ENCODE measurements at regions not wholly inside any gene's neighbourhood (a gene's known extent, or its start where the extent isn't known, plus 50 kb on each side); places are given as distances from the start of the nearest gene placed in this dataset.

DNA sequence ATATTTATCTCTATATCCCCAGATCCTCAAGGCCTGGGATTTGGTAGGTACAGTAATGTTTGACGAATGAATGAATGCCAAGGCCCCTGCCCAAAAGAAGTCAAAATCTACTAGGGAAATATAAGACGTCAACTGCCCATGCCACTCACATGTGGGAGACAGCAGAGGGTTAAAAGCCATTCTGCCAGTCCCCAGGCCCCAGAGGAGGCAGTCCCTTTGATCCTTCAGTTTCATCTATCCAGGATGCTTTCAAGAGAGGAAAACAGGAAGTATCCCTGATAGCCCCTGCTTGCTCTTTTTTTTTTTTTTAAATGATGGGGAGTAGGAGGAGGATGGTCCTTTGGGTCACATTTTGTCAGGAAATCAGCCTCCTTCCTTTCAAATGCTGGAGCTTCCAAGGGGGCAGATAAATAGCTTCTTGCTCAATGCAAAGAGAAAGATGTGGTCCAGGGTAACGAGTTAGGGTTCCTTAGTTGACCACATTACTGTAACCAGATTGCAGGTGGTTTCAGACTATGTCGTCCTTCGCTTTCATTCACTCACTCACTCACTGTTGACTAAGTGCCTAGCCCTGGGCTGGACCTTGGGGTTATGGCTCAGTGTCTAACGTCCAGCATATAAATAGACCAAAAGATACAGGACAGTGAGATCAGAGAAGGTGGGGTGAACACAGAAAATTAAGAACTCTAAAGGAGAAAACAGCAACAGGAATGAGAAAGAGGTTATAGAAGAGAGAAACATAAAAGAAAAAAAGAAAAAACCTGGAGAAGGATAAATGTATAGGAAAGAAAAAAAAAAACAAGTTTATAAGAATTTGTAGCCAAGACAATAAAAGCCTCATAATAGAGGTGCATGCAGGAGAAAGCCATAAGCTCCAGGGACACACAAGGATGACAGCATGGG lies 64.6 kb upstream of the PIM1 start:
- DNase-seq (no peak), ATAC-seq (no peak)
- H3K4me1 ChIP-seq: peaks cover 27 to 32% of the 10 kb centered on the region in 2 donors
- peak overlapping the region; percentile 86 to 95 (median 90) for H3K27ac ChIP-seq
- intact Hi-C loops (cut with DNase I; ENCODE audit: low total_unique reads) (no loop called here), in situ Hi-C loops (cut with MboI; ENCODE audit: low sequenced_read_pairs in 4 of 4) (no loop called here)
- no peaks in the 10 kb centered on the region for H3K27me3 ChIP-seq
- H3K4me3 ChIP-seq: no peak overlapping the region
- no peaks in the 10 kb centered on the region for H3K36me3 ChIP-seq
- no peaks in the 10 kb centered on the region for H3K9me3 ChIP-seq
- TF ChIP-seq CTCF (IDR thresholded peaks at IDR 0.05 in 4 of 5, conservative IDR thresholded peaks at IDR 0.05 in 1 of 5) (no peak), POLR2A (IDR thresholded peaks at IDR 0.05) (no peak)

- in situ Hi-C loops (cut with MboI; ENCODE audit: low sequenced_read_pairs in 4 of 4) (no loop called here), intact Hi-C loops (cut with DNase I; ENCODE audit: low total_unique reads) (no loop called here)
- no peaks in the 10 kb centered on the region for H3K27me3 ChIP-seq
- no peak overlapping the region for H3K4me3 ChIP-seq
- H3K9me3 ChIP-seq: no peaks in the 10 kb centered on the region
- DNase-seq (no peak), ATAC-seq (no peak)
- H3K4me1 ChIP-seq: peaks cover 27 to 29% of the 10 kb centered on the region in 2 donors
- TF ChIP-seq POLR2A (IDR thresholded peaks at IDR 0.05) (no peak), CTCF (IDR thresholded peaks at IDR 0.05 in 4 of 5, conservative IDR thresholded peaks at IDR 0.05 in 1 of 5) (no peak)
- H3K27ac ChIP-seq: no peak overlapping the region
- no peaks in the 10 kb centered on the region for H3K36me3 ChIP-seq
Measured at GRCh38 chr6:37106051-37106363, 63.9 kb upstream of the PIM1 start.

DNA sequence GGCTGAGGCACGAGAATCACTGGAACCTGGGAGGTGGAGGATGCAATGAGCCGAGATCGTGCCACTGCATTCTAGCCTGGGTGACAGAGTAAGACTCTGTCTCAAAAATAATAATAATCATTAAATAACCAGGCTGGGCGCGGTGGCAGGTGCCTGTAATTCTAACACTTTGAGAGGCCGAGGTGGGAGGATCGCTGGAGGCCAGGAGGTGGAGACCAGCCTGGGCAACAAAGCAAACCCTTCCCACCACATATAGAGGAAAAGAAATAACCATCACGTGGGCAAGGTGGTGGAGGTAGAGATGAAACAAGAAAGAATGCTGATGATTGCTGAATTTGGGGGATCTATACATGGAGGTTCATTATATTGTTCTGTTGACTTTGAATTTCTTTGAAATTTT lies 63.4 kb upstream of the PIM1 start:
- Histone ChIP-seq H3K36me3 (no peaks in the 10 kb centered on the region), H3K27me3 (no peaks in the 10 kb centered on the region), H3K4me1 (peaks cover 24 to 28% of the 10 kb centered on the region in 2 donors), H3K4me3 (no peak overlapping the region), H3K27ac (no peak overlapping the region), H3K9me3 (no peaks in the 10 kb centered on the region)
- in situ Hi-C loops (cut with MboI; ENCODE audit: low sequenced_read_pairs in 4 of 4) (no loop called here), intact Hi-C loops (cut with DNase I; ENCODE audit: low total_unique reads) (no loop called here)
- TF ChIP-seq CTCF (IDR thresholded peaks at IDR 0.05 in 4 of 5, conservative IDR thresholded peaks at IDR 0.05 in 1 of 5) (no peak), POLR2A (IDR thresholded peaks at IDR 0.05) (no peak)
- DNase-seq (no peak), ATAC-seq (no peak)

- no peaks in the 10 kb centered on the region for H3K36me3 ChIP-seq
- no peak overlapping the region for H3K27ac ChIP-seq
- DNase-seq (no peak), ATAC-seq (no peak)
- TF ChIP-seq POLR2A (IDR thresholded peaks at IDR 0.05) (no peak), CTCF (IDR thresholded peaks at IDR 0.05 in 4 of 5, conservative IDR thresholded peaks at IDR 0.05 in 1 of 5) (no peak)
- no peak overlapping the region for H3K4me3 ChIP-seq
- H3K4me1 ChIP-seq: peaks cover 19 to 23% of the 10 kb centered on the region in 2 donors
- intact Hi-C loops (cut with DNase I; ENCODE audit: low total_unique reads) (no loop called here), in situ Hi-C loops (cut with MboI; ENCODE audit: low sequenced_read_pairs in 4 of 4) (no loop called here)
- no peaks in the 10 kb centered on the region for H3K27me3 ChIP-seq
- no peaks in the 10 kb centered on the region for H3K9me3 ChIP-seq
Measured at GRCh38 chr6:37106982-37107491, 62.9 kb upstream of the PIM1 start.
